ENCODE measurements at regions not wholly inside any gene's neighbourhood (a gene's known extent, or its start where the extent isn't known, plus 50 kb on each side); places are given as distances from the start of the nearest gene placed in this dataset.

- Histone ChIP-seq H4K20me1 (ENCODE audit: insufficient read depth, low read length, poor library complexity, severe bottlenecking) (no peaks in the 10 kb centered on the region), H3K9ac (ENCODE audit: low read depth, low read length, poor library complexity, severe bottlenecking) (no peak overlapping the region), H3K9me3 (ENCODE audit: insufficient read depth, low read depth, low read length) (no peaks in the 10 kb centered on the region), H3F3A (ENCODE audit: low read depth) (no peaks in the 10 kb centered on the region), H3K27me3 (ENCODE audit: insufficient read depth, low read length, poor library complexity, severe bottlenecking) (no peaks in the 10 kb centered on the region), H3K79me2 (ENCODE audit: insufficient read depth, low read length) (no peaks in the 10 kb centered on the region), H3K36me3 (ENCODE audit: insufficient read depth, low read length) (no peaks in the 10 kb centered on the region), H2AFZ (ENCODE audit: low read length) (no peak overlapping the region), H3K4me2 (ENCODE audit: low read depth, low read length, poor library complexity, severe bottlenecking) (no peak overlapping the region), H3K9me2 (replicated peaks; ENCODE audit: low read depth, low read length) (no peaks in the 10 kb centered on the region), H3K4me3 (ENCODE audit: low read length, poor library complexity, severe bottlenecking) (no peak overlapping the region), H3K4me1 (ENCODE audit: insufficient read depth, low read length, poor library complexity, severe bottlenecking) (peaks cover 11% of the 10 kb centered on the region)
- TF ChIP-seq EZH2phosphoT487 (IDR thresholded peaks at IDR 0.05; ENCODE audit: borderline replicate concordance): no peak
- TF ChIP-seq CTCF (conservative IDR thresholded peaks at IDR 0.05; ENCODE audit: low read length): no peak
Observed at GRCh38 chr2:207428573-207428972, 101.2 kb upstream of the CREB1 start.

GRCh38 chr2:207432453-207432852, 97.3 kb upstream of the CREB1 start:
- H2AFZ ChIP-seq (ENCODE audit: low read length): no peak overlapping the region

GRCh38 chr2:207434306-207434705, 95.5 kb upstream of the CREB1 start:
- H3K4me3 ChIP-seq (ENCODE audit: low read length, poor library complexity, severe bottlenecking): no peak overlapping the region
- H3K4me1 ChIP-seq (ENCODE audit: insufficient read depth, low read length, poor library complexity, severe bottlenecking): no peaks in the 10 kb centered on the region
- no peaks in the 10 kb centered on the region for H3K79me2 ChIP-seq (ENCODE audit: insufficient read depth, low read length)
- H3K9ac ChIP-seq (ENCODE audit: low read depth, low read length, poor library complexity, severe bottlenecking): no peak overlapping the region
- TF ChIP-seq EZH2phosphoT487 (IDR thresholded peaks at IDR 0.05; ENCODE audit: borderline replicate concordance): no peak
- H4K20me1 ChIP-seq (ENCODE audit: insufficient read depth, low read length, poor library complexity, severe bottlenecking): no peaks in the 10 kb centered on the region
- no peak overlapping the region for H2AFZ ChIP-seq (ENCODE audit: low read length)
- H3F3A ChIP-seq (ENCODE audit: low read depth): no peaks in the 10 kb centered on the region
- H3K36me3 ChIP-seq (ENCODE audit: insufficient read depth, low read length): no peaks in the 10 kb centered on the region
- no peaks in the 10 kb centered on the region for H3K27me3 ChIP-seq (ENCODE audit: insufficient read depth, low read length, poor library complexity, severe bottlenecking)
- H3K9me3 ChIP-seq (ENCODE audit: insufficient read depth, low read depth, low read length): no peaks in the 10 kb centered on the region
- no peaks in the 10 kb centered on the region for H3K9me2 ChIP-seq (replicated peaks; ENCODE audit: low read depth, low read length)
- H3K4me2 ChIP-seq (ENCODE audit: low read depth, low read length, poor library complexity, severe bottlenecking): no peak overlapping the region

More at GRCh38 chr2:207432453-207432852, 97.3 kb upstream of the CREB1 start:
- Histone ChIP-seq H3F3A (ENCODE audit: low read depth) (no peaks in the 10 kb centered on the region), H3K9ac (ENCODE audit: low read depth, low read length, poor library complexity, severe bottlenecking) (no peak overlapping the region), H3K27me3 (ENCODE audit: insufficient read depth, low read length, poor library complexity, severe bottlenecking) (no peaks in the 10 kb centered on the region), H3K4me3 (ENCODE audit: low read length, poor library complexity, severe bottlenecking) (no peak overlapping the region), H3K36me3 (ENCODE audit: insufficient read depth, low read length) (no peaks in the 10 kb centered on the region), H4K20me1 (ENCODE audit: insufficient read depth, low read length, poor library complexity, severe bottlenecking) (no peaks in the 10 kb centered on the region), H3K9me2 (replicated peaks; ENCODE audit: low read depth, low read length) (no peaks in the 10 kb centered on the region), H3K9me3 (ENCODE audit: insufficient read depth, low read depth, low read length) (no peaks in the 10 kb centered on the region), H3K4me2 (ENCODE audit: low read depth, low read length, poor library complexity, severe bottlenecking) (no peak overlapping the region), H3K79me2 (ENCODE audit: insufficient read depth, low read length) (no peaks in the 10 kb centered on the region), H3K4me1 (ENCODE audit: insufficient read depth, low read length, poor library complexity, severe bottlenecking) (no peaks in the 10 kb centered on the region)
- TF ChIP-seq CTCF (conservative IDR thresholded peaks at IDR 0.05; ENCODE audit: low read length) (no peak), EZH2phosphoT487 (IDR thresholded peaks at IDR 0.05; ENCODE audit: borderline replicate concordance) (no peak)

GRCh38 chr2:207434899-207435465, 94.8 kb upstream of the CREB1 start:
- Histone ChIP-seq H3K9ac (ENCODE audit: low read depth, low read length, poor library complexity, severe bottlenecking) (no peak overlapping the region), H3K36me3 (ENCODE audit: insufficient read depth, low read length) (no peaks in the 10 kb centered on the region), H3K4me2 (ENCODE audit: low read depth, low read length, poor library complexity, severe bottlenecking) (no peak overlapping the region), H3K79me2 (ENCODE audit: insufficient read depth, low read length) (no peaks in the 10 kb centered on the region), H3K4me3 (ENCODE audit: low read length, poor library complexity, severe bottlenecking) (no peak overlapping the region), H3F3A (ENCODE audit: low read depth) (no peaks in the 10 kb centered on the region), H3K4me1 (ENCODE audit: insufficient read depth, low read length, poor library complexity, severe bottlenecking) (no peaks in the 10 kb centered on the region), H4K20me1 (ENCODE audit: insufficient read depth, low read length, poor library complexity, severe bottlenecking) (no peaks in the 10 kb centered on the region), H3K9me3 (ENCODE audit: insufficient read depth, low read depth, low read length) (no peaks in the 10 kb centered on the region), H3K27me3 (ENCODE audit: insufficient read depth, low read length, poor library complexity, severe bottlenecking) (no peaks in the 10 kb centered on the region), H2AFZ (ENCODE audit: low read length) (no peak overlapping the region), H3K9me2 (replicated peaks; ENCODE audit: low read depth, low read length) (no peaks in the 10 kb centered on the region)
- TF ChIP-seq EZH2phosphoT487 (IDR thresholded peaks at IDR 0.05; ENCODE audit: borderline replicate concordance) (no peak), CTCF (conservative IDR thresholded peaks at IDR 0.05; ENCODE audit: low read length) (no peak)

Data from Loucy (cell line).